ENCODE measurements at regions not wholly inside any gene's neighbourhood (a gene's known extent, or its start where the extent isn't known, plus 50 kb on each side); places are given as distances from the start of the nearest gene placed in this dataset.

DNA sequence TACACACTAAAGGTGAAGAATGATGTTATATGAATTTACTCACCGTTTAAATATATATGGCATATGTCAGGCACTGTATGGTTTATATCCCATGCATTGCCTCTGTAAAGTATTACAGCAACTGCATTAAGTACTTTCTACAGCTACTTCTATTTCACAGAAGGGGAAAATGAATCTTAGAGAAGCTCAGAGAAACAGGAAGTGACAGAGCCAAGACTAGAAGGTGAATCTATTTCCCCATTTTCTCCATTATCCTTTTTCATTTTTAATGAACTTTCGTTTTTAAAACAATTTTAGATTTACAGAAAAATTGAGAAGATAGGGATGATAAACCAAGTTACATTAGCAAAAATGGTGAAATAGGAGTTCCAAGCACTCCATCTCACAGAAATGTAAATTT lies 863.3 kb downstream of the UQCRFS1 start:
- WGBS (ENCODE audit: insufficient coverage): no CpG with 5 or more reads among the region's 2 CpGs
- Mint-ChIP-seq H3K36me3 (no peaks in the 10 kb centered on the region), H3K4me3 (no peak overlapping the region), H3K27ac (no peak overlapping the region), H3K4me1 (no peaks in the 10 kb centered on the region), H3K9me3 (peaks cover 0 to 30% (median 9%) of the 10 kb centered on the region in 3 donors), H3K27me3 (peaks cover 0 to under 1% of the 10 kb centered on the region in 2 donors)
- Histone ChIP-seq H3K9me3 (no peaks in the 10 kb centered on the region), H3K27me3 (replicated peaks in 1 of 2; ENCODE audit: control insufficient read depth in 2 of 2, extremely low read depth in 1 of 2, insufficient read depth in 2 of 2, low read length in 1 of 2) (no peaks in the 10 kb centered on the region), H3K4me1 (ENCODE audit: control insufficient read depth in 1 of 2, extremely low read depth in 1 of 2, insufficient read depth in 2 of 2, low read length in 2 of 2) (no peaks in the 10 kb centered on the region), H3K36me3 (ENCODE audit: control insufficient read depth in 2 of 2, extremely low read depth in 1 of 2, insufficient read depth in 1 of 2, low read length in 1 of 2) (no peaks in the 10 kb centered on the region), H3K27ac (ENCODE audit: low read length) (no peak overlapping the region), H3K4me3 (ENCODE audit: control insufficient read depth in 1 of 2, extremely low read depth in 1 of 2, low read length in 1 of 2) (no peak overlapping the region)
- POLR2A ChIA-PET: no interaction called here
- DNase-seq (no peak), ATAC-seq (replicated peaks in 1 of 4) (no peak)
- CTCF ChIA-PET: interaction anchor here in 1 of 2 donors (0.6 kb wide), 1 partner anchor 756 kb away, joined by 4 read pairs; no protein-coding TSS in a partner anchor

DNA sequence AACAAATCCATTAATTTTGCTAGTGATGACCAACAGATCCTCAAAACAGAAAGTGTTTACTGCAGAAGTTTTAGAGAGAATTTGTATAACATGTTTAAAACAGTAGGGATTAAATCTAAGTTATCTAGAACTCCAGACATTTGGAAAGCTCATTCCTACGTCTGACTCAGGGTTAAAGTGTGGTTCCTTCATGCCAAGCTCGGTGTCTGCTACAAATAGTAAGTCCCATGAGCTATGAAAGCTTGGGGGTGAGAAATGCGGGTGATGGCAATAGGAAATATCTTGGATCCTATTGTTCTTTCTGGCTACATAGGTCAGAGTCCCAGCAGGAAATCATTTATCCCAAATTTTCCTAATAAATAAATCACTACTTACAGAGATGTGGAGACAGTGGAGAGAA lies 867.1 kb downstream of the UQCRFS1 start:
- no peaks in the 10 kb centered on the region for H3K36me3 Mint-ChIP-seq
- no peak for DNase-seq
- Histone ChIP-seq H3K27ac (ENCODE audit: low read length) (no peak overlapping the region), H3K27me3 (replicated peaks in 1 of 2; ENCODE audit: control insufficient read depth in 2 of 2, extremely low read depth in 1 of 2, insufficient read depth in 2 of 2, low read length in 1 of 2) (no peaks in the 10 kb centered on the region), H3K9me3 (no peaks in the 10 kb centered on the region), H3K4me1 (ENCODE audit: control insufficient read depth in 1 of 2, extremely low read depth in 1 of 2, insufficient read depth in 2 of 2, low read length in 2 of 2) (no peaks in the 10 kb centered on the region), H3K4me3 (ENCODE audit: control insufficient read depth in 1 of 2, extremely low read depth in 1 of 2, low read length in 1 of 2) (no peak overlapping the region), H3K36me3 (ENCODE audit: control insufficient read depth in 2 of 2, extremely low read depth in 1 of 2, insufficient read depth in 1 of 2, low read length in 1 of 2) (no peaks in the 10 kb centered on the region)
- no peak overlapping the region for H3K27ac Mint-ChIP-seq
- H3K9me3 Mint-ChIP-seq: peaks cover 0 to 8% (median 2%) of the 10 kb centered on the region in 3 donors
- ChIA-PET CTCF (no interaction called here), POLR2A (no interaction called here)
- ATAC-seq (replicated peaks in 1 of 4): no peak
- no peak overlapping the region for H3K4me3 Mint-ChIP-seq
- 50% methylated on average over 1 of the region's 3 CpGs for WGBS (ENCODE audit: insufficient coverage)
- H3K27me3 Mint-ChIP-seq: peaks cover 0 to 3% of the 10 kb centered on the region in 2 donors
- no peaks in the 10 kb centered on the region for H3K4me1 Mint-ChIP-seq

DNA sequence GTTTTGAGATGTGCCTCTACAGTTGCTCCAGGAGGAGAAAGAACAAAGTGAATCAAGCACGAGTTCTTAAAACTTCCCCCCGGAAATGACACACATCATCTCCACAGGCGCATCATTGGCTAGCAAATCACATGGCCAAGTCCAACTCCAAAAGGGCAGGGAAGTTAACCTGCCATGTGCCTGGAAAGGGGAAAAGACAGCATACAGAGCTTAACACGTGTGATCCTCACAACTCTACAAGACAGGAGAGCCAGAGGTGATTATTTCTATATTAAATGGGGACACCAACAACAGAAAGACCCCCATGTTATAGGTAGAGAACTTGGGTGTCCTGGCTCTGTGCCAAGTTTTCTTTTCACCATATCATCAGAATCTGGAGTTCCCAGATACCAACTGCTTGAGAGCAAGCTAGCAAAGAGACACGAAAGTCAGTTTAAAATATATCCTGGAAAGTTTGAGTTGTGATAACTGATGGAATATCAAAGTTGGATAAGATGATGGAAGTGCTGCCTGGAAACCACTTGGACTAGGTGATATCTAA lies 871.1 kb downstream of the UQCRFS1 start:
- H3K27ac Mint-ChIP-seq: peak overlapping the region in 1 of 2 donors; percentile 24
- ATAC-seq (replicated peaks in 1 of 4) (no peak), DNase-seq (no peak)
- H3K4me1 Mint-ChIP-seq: no peaks in the 10 kb centered on the region
- Histone ChIP-seq H3K4me1 (ENCODE audit: control insufficient read depth in 1 of 2, extremely low read depth in 1 of 2, insufficient read depth in 2 of 2, low read length in 2 of 2) (no peaks in the 10 kb centered on the region), H3K4me3 (ENCODE audit: control insufficient read depth in 1 of 2, extremely low read depth in 1 of 2, low read length in 1 of 2) (no peak overlapping the region), H3K9me3 (no peaks in the 10 kb centered on the region), H3K27me3 (replicated peaks in 1 of 2; ENCODE audit: control insufficient read depth in 2 of 2, extremely low read depth in 1 of 2, insufficient read depth in 2 of 2, low read length in 1 of 2) (no peaks in the 10 kb centered on the region), H3K36me3 (ENCODE audit: control insufficient read depth in 2 of 2, extremely low read depth in 1 of 2, insufficient read depth in 1 of 2, low read length in 1 of 2) (no peaks in the 10 kb centered on the region), H3K27ac (ENCODE audit: low read length) (no peak overlapping the region)
- H3K4me3 Mint-ChIP-seq: no peak overlapping the region
- no CpG with 5 or more reads among the region's 5 CpGs for WGBS (ENCODE audit: insufficient coverage)
- H3K27me3 Mint-ChIP-seq: peaks cover 0 to 3% of the 10 kb centered on the region in 2 donors
- no peaks in the 10 kb centered on the region for H3K36me3 Mint-ChIP-seq
- ChIA-PET POLR2A (no interaction called here), CTCF (no interaction called here)
- H3K9me3 Mint-ChIP-seq: peaks cover 6 to 25% (median 7%) of the 10 kb centered on the region in 3 donors

DNA sequence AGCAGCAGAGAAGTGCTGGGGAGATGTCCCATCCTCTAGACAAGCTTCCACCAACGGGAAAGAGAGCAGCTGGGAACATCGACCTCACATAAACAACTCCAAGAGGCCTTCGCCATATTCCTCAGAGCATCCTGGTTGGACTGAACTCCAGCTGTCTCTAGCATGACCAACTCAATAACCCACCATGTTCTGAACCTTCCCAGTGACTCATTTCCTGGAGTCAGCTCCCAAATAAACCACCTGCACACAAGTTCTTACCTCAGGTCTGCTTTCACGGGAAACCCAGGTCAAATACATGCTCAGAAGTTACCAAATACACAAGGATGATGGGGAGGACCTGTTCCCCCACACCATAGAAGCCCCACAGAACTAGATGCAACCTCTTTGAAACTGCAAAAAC lies 878.5 kb downstream of the UQCRFS1 start:
- H3K36me3 Mint-ChIP-seq: no peaks in the 10 kb centered on the region
- H3K36me3 ChIP-seq (ENCODE audit: control insufficient read depth in 2 of 2, extremely low read depth in 1 of 2, insufficient read depth in 1 of 2, low read length in 1 of 2): no peaks in the 10 kb centered on the region
- no peak overlapping the region for H3K4me3 ChIP-seq (ENCODE audit: control insufficient read depth in 1 of 2, extremely low read depth in 1 of 2, low read length in 1 of 2)
- H3K27me3 Mint-ChIP-seq: no peaks in the 10 kb centered on the region
- H3K27ac ChIP-seq (ENCODE audit: low read length): no peak overlapping the region
- H3K4me1 ChIP-seq (ENCODE audit: control insufficient read depth in 1 of 2, extremely low read depth in 1 of 2, insufficient read depth in 2 of 2, low read length in 2 of 2): no peaks in the 10 kb centered on the region
- no peak for ATAC-seq (replicated peaks in 1 of 4)
- H3K27ac Mint-ChIP-seq: no peak overlapping the region
- H3K4me1 Mint-ChIP-seq: no peaks in the 10 kb centered on the region
- no peak overlapping the region for H3K4me3 Mint-ChIP-seq
- no peak for DNase-seq
- H3K9me3 Mint-ChIP-seq: peaks cover 2 to 20% (median 6%) of the 10 kb centered on the region in 3 donors
- ChIA-PET CTCF (no interaction called here), POLR2A (no interaction called here)
- H3K27me3 ChIP-seq (replicated peaks in 1 of 2; ENCODE audit: control insufficient read depth in 2 of 2, extremely low read depth in 1 of 2, insufficient read depth in 2 of 2, low read length in 1 of 2): peaks cover 0 to 4% of the 10 kb centered on the region in 2 experiments
- whole genome bisulfite sequencing (ENCODE audit: insufficient coverage): 82% methylated on average over 4 of the region's 4 CpGs
- H3K9me3 ChIP-seq: no peaks in the 10 kb centered on the region

DNA sequence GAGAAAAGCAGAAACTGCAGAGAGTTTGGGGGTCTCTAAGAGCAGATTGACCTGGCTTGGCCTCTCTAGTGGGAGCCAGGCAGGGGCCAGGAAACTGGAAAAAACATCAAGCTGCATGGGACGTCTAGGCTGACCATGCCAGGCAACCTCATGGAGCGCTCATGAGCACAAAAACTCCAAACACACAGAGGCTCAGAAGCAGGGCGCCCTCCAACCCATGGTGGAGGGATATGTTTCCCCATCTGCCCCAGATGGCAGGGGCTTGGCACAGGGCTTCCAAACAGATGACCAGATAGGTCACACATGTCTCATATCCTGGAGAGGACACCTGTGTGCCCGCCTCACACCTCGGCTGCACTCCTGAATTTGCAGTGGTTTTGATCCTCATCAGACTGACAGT lies 879.0 kb downstream of the UQCRFS1 start:
- Histone ChIP-seq H3K4me3 (ENCODE audit: control insufficient read depth in 1 of 2, extremely low read depth in 1 of 2, low read length in 1 of 2) (no peak overlapping the region), H3K4me1 (ENCODE audit: control insufficient read depth in 1 of 2, extremely low read depth in 1 of 2, insufficient read depth in 2 of 2, low read length in 2 of 2) (no peaks in the 10 kb centered on the region), H3K9me3 (no peaks in the 10 kb centered on the region), H3K27ac (ENCODE audit: low read length) (no peak overlapping the region), H3K27me3 (replicated peaks in 1 of 2; ENCODE audit: control insufficient read depth in 2 of 2, extremely low read depth in 1 of 2, insufficient read depth in 2 of 2, low read length in 1 of 2) (peaks cover 0 to 4% of the 10 kb centered on the region in 2 experiments), H3K36me3 (ENCODE audit: control insufficient read depth in 2 of 2, extremely low read depth in 1 of 2, insufficient read depth in 1 of 2, low read length in 1 of 2) (no peaks in the 10 kb centered on the region)
- Mint-ChIP-seq H3K9me3 (peaks cover 2 to 17% (median 6%) of the 10 kb centered on the region in 3 donors), H3K36me3 (no peaks in the 10 kb centered on the region), H3K27ac (no peak overlapping the region), H3K27me3 (no peaks in the 10 kb centered on the region), H3K4me3 (no peak overlapping the region), H3K4me1 (no peaks in the 10 kb centered on the region)
- no peak for ATAC-seq (replicated peaks in 1 of 4)
- no peak for DNase-seq
- ChIA-PET CTCF (no interaction called here), POLR2A (no interaction called here)
- 76% methylated on average over 3 of the region's 5 CpGs for WGBS (ENCODE audit: insufficient coverage)

DNA sequence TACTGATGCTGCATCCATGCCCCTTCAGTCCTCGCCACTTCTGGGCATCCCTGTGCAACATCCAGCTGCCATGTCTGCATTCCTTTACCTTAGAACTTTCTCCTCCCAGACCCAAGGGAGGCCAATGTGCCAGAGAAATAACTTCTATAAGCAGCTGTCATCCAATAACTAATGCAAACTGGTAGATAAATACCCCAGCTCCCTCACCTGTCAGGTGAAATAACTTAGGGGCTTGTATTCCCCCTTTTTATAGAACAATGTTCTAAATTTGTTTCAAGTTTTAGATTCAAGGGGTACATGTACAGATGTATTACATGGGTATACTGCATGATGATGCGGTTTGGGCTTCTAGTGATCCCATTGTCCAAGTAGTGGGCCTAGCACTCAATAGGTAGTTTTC lies 880.1 kb downstream of the UQCRFS1 start:
- 80% methylated on average over 1 of the region's 2 CpGs for WGBS (ENCODE audit: insufficient coverage)
- H3K9me3 Mint-ChIP-seq: peaks cover 2 to 17% (median 9%) of the 10 kb centered on the region in 3 donors
- no peaks in the 10 kb centered on the region for H3K36me3 Mint-ChIP-seq
- Histone ChIP-seq H3K36me3 (ENCODE audit: control insufficient read depth in 2 of 2, extremely low read depth in 1 of 2, insufficient read depth in 1 of 2, low read length in 1 of 2) (no peaks in the 10 kb centered on the region), H3K9me3 (no peaks in the 10 kb centered on the region), H3K27me3 (replicated peaks in 1 of 2; ENCODE audit: control insufficient read depth in 2 of 2, extremely low read depth in 1 of 2, insufficient read depth in 2 of 2, low read length in 1 of 2) (peaks cover 0 to 4% of the 10 kb centered on the region in 2 experiments), H3K27ac (ENCODE audit: low read length) (no peak overlapping the region), H3K4me1 (ENCODE audit: control insufficient read depth in 1 of 2, extremely low read depth in 1 of 2, insufficient read depth in 2 of 2, low read length in 2 of 2) (no peaks in the 10 kb centered on the region), H3K4me3 (ENCODE audit: control insufficient read depth in 1 of 2, extremely low read depth in 1 of 2, low read length in 1 of 2) (no peak overlapping the region)
- no peak overlapping the region for H3K27ac Mint-ChIP-seq
- POLR2A ChIA-PET: no interaction called here
- DNase-seq (no peak), ATAC-seq (replicated peaks in 1 of 4) (no peak)
- H3K4me3 Mint-ChIP-seq: no peak overlapping the region
- CTCF ChIA-PET: no interaction called here
- H3K4me1 Mint-ChIP-seq: no peaks in the 10 kb centered on the region
- no peaks in the 10 kb centered on the region for H3K27me3 Mint-ChIP-seq

- Histone ChIP-seq H3K36me3 (ENCODE audit: control insufficient read depth in 2 of 2, extremely low read depth in 1 of 2, insufficient read depth in 1 of 2, low read length in 1 of 2) (no peaks in the 10 kb centered on the region), H3K27ac (ENCODE audit: low read length) (no peak overlapping the region), H3K4me1 (ENCODE audit: control insufficient read depth in 1 of 2, extremely low read depth in 1 of 2, insufficient read depth in 2 of 2, low read length in 2 of 2) (no peaks in the 10 kb centered on the region), H3K9me3 (no peaks in the 10 kb centered on the region), H3K4me3 (ENCODE audit: control insufficient read depth in 1 of 2, extremely low read depth in 1 of 2, low read length in 1 of 2) (no peak overlapping the region), H3K27me3 (replicated peaks in 1 of 2; ENCODE audit: control insufficient read depth in 2 of 2, extremely low read depth in 1 of 2, insufficient read depth in 2 of 2, low read length in 1 of 2) (peaks cover 0 to 4% of the 10 kb centered on the region in 2 experiments)
- no peaks in the 10 kb centered on the region for H3K4me1 Mint-ChIP-seq
- no peak for DNase-seq
- H3K4me3 Mint-ChIP-seq: no peak overlapping the region
- no peak for ATAC-seq (replicated peaks in 1 of 4)
- no peak overlapping the region for H3K27ac Mint-ChIP-seq
- no peaks in the 10 kb centered on the region for H3K27me3 Mint-ChIP-seq
- POLR2A ChIA-PET: no interaction called here
- H3K9me3 Mint-ChIP-seq: peaks cover under 1 to 12% (median 9%) of the 10 kb centered on the region in 3 donors
- CTCF ChIA-PET: no interaction called here
- 17% methylated on average over 1 of the region's 3 CpGs for WGBS (ENCODE audit: insufficient coverage)
- no peaks in the 10 kb centered on the region for H3K36me3 Mint-ChIP-seq
Observed at GRCh38 chr19:28332351-28332750, 880.6 kb downstream of the UQCRFS1 start.
